ENCODE measurements at regions not wholly inside any gene's neighbourhood (a gene's known extent, or its start where the extent isn't known, plus 50 kb on each side); places are given as distances from the start of the nearest gene placed in this dataset.
"Not testable (repeated sequence)": the region's sequence is repeated elsewhere in the genome, so short reads cannot be mapped to it uniquely, and the experiment has no call there.

DNA sequence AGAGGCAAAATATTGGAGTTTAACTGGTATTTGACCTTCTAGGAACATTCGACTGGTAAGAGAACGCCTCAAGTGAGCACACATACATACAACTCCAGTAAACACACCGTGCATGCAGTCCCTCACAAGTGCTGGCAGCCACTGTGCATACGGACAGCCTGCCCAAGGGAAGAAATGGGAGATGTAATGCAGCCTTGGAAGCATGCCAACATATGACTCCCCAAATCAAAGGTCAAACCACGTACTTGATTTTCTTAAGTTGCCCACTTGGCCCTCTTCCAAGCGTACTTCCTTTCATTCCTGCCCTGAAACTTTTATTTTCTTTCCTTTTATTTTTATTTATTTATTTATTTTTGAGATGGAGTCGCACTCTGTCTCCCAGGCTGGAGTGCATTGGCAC lies 206.6 kb downstream of the SPRY1 start:
- DNase-seq = no peak

DNA sequence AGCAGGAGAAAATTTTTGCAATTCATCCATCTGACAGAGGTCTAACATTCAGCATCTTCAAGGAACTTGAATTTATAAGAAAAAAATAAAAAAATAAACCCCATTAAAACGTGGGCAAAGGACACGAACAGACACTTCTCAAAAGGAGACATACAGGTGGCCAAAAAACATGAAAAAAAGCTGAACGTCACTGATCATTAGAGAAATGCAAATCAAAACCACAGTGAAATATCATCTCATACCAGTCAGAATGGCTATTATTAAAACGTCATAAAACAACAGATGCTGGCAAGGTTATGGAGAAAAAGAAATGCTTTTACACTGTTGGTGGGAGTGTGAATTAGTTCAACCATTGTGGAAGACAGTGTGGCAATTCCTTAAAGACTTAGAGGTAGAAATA lies 209.2 kb downstream of the SPRY1 start:
- not testable (repeated sequence) for DNase-seq

DNA sequence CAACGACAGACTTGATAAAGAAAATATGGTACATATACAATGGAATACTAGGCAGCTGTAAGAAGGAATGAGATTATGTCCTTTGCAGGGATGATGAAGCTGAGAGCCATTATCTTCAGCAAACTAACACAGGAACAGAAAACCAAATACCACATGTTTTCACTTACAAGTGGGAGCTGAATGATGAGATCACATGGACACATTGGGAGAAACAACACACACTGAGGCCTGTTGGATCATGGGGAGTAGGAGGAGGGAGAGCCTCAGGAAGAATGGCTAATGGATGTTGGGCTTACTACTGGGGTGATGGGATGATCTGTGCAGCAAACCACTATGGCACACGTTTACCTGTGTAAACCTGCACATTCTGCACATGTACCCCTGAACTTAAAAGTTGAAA lies 209.7 kb downstream of the SPRY1 start:
- DNase-seq = no peak

DNA sequence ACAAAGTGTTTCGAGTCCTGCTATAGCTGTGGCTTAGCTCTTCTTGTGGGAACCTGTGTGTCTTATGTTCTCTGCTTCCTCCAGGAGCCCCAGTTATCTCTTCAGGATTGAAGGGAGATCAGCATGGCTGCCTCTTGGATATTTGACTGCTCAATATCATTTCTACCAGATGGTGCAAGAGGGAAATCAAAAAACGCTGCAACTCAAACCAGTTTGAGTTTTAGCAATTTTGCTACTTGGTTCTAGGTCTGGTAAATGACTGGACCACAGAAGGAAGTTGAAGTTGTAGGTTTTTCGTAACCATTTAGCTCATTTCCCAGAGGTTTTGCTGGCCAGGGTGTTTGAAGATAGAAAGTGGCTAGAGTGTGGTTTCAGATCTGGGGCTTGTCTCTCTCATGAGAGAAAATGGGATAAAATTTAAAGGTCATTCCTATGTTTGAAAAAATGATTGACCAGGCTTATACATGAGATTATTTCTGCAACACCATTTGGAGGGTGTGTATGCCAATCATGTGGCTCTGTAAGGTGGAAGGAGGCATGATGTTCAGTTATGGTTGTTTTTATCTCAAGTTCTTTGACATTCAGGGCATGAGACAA lies 210.4 kb downstream of the SPRY1 start:
- DNase-seq = no peak

DNA sequence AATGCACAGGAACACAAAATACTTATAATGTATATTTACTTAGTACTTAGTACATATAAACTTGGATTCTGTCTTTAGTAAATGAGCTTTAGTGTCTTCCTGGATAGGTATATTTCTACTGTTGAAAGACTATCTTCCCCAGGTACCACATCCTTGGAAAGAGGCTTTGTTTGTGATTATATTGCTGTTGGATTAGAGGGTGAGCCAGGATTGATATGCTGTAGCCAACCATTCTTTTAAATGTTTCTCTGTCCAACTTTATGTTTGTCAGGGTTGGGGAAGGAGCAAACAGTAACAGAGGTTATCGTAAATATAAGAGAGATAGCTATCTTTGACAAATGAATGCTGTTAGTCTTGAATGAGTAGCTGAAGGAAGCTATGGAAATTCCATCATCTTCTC lies 213.2 kb downstream of the SPRY1 start:
- no peak for DNase-seq

DNA sequence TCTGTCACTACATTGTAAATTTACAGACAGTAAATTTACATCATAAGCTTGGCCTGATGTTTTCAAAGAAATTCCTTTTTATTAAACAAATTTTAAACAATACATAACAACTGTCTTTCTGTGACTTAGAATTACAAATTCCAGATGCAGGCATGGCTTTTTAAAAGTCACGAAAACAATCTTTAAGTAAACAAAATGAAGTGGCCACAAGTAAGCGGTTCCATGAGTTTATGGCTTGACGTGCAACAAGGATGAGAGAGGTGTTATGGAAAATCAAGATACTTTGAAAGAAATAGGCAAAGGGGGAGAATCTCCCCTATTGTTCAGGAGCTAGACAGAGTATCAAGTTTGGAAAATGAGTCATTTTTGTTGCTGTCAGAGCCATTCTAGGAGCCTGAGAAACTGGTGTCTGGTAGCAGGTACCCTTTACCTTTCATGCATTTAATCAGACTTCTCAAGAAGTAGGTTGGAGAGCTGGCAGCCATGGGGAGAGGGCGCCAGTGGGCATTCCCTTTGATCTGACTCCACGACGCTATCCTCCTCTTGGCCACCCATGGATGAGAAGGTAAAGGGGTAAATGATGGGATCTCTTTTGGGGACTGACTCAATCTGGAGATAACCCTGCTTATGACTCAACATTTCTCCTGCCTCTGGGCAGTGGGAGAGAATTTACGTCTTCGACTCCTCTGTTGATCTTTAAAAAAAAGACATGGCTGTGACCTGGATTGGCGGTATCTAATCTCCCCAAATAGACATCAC lies 217.2 kb downstream of the SPRY1 start:
- DNase-seq = no peak

DNA sequence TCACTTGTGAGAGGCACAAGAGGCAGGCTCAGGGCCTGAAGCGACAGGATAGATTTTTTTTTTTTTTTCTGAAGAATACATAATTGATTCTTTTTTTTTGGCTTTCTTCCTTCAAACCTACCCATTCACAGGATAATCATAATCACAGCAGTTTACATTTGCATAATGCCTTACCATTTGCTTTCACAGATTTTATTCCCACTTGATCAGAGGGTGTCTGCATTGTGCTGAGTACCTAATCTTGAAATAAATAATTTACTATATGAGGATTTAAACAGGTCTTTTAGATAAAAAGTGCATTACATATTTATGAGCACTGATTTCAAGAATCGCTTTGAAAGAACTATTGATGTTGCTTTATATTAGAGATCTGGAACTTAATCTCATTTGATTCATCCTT lies 219.3 kb downstream of the SPRY1 start:
- no peak for DNase-seq

DNA sequence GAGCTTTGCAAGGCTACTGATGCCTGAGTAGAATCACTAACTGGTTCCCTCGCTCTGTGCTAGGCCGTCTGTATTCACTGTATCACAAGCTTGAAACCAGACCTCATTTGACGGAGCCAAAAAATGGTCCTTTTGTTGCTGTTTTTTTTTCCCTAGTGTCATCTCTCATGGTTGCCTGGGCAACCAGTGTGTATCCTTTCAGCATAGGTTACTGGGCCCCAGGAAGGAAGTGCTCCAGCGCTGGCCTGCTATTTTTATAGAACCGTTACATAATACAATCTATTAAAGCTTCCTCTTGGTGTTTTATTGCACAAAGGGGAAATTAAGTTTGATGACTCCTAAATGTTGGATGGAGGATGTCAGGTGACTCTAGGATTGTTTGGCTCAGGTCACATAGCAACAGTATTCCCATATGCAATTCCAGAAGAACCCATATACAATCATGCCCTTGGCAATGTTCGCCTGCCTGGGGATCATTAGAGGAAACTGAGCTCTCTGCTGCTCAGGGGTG lies 220.4 kb downstream of the SPRY1 start:
- no peak for DNase-seq

DNA sequence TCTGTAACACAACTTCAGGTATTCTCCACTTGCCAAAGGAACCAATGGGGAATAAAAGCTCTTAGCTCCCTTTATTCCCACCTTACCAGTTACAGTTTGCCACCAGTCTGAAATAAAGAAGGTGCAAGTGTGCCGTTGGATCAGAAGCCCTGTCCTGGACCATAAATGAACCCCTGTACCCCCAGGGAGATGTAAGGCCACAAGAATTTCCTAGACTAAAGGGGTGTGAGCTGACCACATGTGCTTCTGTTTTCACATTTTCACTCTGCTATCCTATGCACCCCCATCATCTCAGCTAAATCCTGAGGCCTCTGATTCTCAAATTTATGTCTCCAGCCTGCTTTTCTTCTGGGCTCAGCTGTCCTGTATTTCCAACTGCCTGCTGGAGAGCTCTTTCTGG lies 221.2 kb downstream of the SPRY1 start:
- DNase-seq = no peak

DNA sequence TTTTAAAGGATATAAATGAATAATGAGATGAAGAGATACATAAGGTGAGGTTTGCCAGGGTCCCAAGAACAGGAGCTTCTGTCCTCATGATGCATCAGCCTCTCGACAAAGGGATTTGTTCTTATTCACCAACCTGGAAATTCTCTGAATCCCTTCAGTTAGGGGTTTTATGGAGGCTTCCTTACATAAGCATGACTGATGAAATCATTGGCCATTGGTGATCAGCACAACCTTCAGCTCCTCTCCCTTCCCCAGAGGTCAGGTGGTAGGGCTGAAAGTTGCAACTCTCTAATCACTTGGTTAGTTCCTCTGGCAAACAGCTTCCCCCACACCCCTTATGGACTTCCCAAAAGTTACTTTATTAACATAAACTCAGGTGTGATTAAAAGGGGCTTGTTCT lies 222.0 kb downstream of the SPRY1 start:
- DNase-seq = no peak

DNA sequence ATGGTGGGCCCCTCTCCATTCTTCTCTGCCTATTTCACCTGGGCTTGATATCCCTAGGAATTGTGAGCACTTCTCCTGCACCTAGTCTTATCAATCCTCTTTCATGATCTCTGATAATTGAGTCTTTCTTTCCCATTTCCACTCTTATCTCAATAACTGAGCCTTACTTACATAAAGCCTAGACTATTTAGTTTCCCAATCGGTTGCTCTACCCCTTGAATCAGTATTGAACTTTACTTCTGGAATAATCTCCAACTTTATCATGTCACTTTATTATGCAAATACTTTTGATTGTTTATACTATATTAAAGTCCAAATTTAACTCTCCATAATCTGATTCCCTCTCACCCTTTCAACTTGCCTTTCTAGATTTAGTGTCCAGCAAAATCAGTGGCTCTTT lies 222.7 kb downstream of the SPRY1 start:
- DNase-seq = no peak

DNA sequence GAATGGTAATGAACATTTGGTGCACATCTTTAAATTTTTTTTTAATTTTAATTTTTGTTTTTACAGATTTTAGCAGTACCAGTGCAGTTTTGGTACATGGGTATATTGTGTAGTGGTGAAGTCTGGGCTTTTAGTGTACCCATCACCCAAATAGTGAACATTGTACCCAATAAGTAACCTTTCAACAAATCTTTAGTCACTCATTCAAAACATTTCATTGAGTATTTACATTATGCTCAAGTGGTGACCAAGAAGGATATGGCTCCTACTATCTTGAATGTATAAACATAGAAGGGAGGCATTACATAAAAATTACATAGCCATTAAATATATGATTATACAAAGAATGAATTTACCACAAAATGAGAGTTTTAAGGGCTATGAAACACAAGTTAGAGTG lies 223.3 kb downstream of the SPRY1 start:
- no peak for DNase-seq

DNA sequence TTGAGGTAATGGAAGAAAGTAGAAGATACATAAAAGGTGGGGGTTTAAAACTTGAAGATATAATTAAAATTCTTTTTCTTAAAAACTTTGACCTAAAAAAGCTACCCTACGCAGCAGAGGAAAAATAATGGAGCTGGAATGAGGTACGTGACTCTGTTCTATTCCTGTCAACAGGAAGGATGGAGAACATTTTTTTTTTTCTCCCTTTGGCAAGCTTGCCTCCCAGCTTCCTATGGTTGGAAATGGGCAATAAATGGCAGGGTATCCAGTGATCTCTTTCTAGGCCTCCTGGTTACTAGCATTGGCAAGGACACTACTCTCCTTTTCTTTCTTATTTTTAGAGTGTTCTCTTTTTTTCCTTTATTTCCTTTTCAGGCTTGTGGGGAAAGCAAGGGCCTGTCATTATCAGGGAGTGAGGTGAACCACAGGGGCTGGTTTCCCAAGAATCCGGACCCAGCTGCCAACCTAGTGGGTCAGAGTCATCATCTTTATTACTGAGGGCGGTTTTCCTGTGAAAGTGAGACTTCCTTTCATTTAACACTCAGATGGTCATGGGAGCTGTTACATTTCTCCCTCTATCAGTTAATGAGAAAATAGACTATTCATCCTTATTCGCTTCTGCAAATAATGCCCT lies 224.6 kb downstream of the SPRY1 start:
- DNase-seq = no peak

DNA sequence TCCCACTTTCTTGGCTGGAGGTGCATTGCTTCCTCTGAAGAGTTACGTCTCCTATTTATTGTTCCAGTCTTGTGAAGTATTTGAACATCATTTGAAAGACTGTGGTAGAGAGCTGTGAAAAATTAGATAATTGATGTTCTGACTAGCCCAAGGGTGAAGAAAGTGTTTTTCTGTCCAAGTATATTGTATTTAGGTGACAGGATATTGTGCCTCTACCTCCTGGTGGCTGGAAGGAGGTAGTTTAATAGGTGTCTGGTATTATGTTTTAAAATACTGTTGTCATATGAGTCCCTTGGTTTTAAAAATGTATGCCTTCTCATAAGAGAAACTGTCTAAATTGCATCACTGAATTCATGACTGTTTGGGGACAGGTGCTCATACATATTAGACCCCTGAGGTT lies 226.0 kb downstream of the SPRY1 start:
- DNase-seq = no peak

DNA sequence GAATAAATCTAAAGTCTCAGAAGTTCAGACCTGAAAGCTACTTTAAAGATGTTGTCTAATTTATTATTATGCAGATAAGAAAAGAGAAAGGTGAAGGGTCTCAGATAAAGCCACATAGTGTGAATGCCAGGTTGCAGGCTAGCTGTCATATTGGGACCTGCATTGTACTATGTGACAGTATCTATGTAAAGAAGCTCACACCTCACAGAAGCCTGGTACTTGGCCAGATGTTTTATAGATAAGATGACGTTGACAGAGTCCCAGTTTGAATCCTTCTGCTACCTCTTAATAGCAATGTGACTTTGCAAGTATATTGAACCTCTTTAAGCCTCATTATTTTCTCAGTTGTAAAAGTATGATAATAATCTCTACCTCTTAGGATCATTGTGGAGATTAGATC lies 227.0 kb downstream of the SPRY1 start:
- DNase-seq = no peak

DNA sequence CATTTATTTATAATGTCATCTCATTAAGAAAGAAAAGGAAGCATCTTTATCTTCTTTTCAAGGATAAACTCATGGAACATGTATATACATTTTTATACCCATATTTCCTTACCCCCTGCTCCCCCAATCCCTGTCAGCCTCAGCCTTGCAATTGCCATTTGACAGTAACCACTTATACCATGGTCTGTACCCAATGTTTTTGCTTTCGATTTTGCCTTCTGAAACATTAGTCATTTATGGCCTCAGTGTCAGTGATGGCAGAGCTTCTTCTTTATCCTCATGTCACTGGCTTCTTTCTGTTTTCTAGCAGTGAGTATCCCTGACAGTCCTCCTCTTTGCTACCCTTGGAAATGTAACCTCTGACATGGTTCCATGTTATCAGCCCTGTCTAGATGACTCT lies 228.4 kb downstream of the SPRY1 start:
- no peak for DNase-seq

DNA sequence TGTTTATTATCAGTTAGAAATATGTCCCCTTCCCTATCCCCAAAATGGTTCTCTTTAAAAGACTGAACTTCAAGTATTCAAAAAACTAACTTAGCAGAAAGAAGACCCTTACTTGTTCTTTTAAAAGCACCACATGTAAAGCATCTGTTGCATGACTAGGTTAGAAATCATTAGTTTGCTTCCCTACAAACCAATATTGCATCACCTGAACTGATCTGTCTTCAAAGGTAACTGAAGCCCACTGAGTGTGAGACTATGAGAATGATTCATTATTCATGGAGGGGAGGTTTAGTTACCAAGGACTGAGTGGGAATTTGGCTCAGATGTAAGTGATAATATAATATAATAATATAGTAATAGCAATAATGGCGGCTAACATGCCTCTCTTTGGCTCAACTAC lies 231.7 kb downstream of the SPRY1 start:
- no peak for DNase-seq

DNA sequence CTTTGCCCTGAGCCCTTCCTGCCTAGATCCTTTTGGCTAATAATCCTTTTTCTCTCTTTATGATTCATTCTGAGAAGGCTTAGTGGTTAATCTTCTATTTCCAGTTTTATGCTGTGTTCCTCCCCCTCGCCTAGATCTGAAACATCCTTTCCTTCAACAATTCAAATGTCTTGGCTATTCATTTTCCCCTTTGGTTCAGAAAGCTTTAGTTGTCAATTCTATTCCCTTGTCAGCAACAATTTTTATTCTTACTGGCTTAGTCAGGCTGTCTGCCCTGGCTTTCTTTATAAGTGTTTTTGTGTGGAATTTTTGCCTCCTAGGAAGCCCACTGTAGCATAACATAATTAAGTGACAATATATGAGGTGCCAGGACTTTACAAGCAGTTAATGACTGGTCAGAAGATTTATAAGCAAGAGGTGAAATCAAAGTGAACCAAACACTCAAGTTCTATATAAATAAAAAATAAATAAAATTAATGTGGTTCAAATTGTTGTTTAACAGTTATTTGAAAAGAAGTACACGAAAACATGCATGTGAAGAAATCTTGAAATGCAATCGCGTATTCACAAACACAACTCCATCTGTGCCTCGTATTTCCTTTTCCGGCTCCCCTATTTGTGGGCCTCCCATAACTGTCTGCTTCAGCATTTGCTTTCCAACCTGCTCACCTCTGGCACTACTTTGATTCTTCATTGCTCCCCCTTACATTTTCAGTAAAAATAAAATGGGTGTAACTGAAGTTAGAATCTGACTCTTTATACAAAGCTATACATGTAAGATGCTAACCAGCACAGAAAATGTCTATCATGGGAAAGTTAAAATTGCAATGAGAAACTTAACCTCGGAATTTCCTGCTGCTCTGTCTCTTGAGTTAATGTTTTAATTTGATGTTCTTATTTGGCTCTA lies 235.4 kb downstream of the SPRY1 start:
- DNase-seq = no peak

DNA sequence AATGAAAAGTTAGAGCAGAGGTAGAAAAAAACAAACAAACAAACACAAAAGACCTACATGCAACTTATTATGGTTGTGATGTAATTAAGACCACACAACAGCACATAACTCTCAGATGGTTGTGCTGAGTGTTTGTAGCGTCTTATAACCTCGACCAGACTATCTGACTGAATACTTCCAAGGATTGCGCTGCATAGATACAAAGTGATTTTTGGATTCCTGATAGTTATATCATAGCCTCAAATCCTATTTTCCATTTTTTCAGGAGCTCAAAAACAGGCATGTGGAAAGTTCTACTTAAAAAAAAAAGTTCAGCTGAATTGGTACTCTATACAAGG lies 236.1 kb downstream of the SPRY1 start:
- no peak for DNase-seq

DNA sequence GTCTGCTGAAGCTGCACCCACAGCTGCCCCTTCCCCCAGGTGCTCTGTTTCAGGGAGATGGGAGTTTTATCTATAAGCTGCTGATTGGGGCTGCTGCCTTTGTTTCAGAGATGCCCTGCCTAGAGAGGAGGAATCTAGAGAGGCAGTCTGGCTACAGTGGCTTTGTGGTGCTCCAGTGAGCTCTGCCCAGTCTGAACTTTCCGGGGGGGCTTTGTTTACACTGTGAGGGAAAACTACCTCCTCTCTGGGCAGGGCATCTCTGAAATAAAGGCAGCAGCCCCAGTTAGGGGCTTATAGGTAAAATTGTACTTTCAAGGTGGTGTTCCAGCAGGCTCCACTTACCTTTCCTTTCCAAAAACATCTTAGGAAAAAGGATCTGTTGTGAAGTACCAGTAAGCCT lies 242.2 kb downstream of the SPRY1 start:
- DNase-seq = no peak

DNA sequence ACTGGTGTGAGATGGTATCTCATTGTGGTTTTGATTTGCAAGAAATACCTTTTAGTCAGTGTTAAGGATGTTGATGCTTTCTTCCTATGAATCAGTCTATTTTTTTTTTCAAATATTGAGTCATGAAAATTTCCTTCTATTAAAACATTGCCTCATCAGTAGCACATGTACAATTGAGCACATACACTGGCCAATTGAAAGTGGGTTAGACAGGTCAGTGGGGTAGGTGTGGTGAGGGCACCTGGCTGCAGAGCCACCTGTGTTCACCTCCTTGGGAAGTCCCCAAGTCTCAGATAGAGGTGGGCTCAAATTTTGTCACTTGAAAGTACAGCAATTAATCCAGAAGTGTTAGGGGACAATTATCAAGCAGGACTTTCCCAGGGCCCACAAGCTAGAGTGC lies 243.7 kb downstream of the SPRY1 start:
- no peak for DNase-seq

DNA sequence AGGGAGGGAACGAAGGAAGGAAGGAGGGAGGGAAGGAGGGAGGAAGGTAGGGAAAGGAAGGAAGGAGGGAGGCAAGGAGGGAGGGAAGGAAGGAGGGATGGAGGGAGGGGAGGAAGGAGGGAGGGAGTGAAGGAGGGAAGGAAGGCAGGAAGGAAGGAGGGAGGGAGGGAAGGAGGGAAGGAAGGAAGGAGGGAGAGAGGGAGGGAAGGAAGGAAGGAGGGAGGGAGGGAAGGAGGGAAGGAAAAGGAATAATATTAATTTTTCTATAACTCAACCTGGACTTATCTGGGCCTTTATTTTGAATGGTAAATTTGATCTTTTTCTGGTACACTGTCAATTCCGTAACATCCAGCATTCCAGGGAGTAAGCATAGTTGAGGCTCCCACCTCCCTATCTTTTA lies 244.2 kb downstream of the SPRY1 start:
- DNase-seq = no peak

DNA sequence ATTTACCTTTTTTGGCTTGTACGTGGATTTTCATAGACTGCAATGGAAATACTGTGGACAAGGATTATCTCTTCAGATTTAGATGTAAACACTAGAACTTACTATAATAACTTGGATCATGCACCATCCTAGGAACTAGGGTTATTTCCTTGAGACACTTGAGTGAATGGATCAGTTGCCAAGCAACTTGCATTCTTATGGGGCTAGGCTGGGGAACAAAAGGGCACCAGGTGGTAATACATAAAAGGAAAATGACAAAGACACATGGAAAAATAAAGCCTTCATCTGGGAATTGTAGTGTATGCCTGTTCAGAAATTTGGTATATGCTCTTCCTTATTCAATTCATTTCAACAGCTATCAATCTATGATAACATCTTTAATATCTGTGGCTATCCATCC lies 247.1 kb downstream of the SPRY1 start:
- DNase-seq = no peak

DNA sequence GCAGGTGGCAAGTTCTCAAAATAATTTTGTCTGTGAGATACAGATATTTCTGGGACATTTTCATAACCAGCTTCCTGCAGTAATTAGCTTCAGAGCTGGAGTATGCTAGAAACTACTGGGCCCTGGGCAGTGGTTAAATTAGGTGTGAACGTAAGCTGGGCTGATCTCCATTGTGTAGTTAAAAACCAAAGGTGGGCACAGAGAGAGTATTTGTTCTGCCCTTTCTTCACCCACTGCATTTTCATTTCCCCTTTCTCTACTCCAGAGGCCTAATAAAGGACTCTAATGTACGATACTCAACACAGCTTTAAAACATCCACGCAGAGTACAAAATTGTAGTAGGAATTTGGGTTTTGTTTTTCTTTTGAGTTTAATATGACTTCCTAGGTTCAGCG lies 252.7 kb downstream of the SPRY1 start:
- no peak for DNase-seq
